ENCODE measurements at regions not wholly inside any gene's neighbourhood (a gene's known extent, or its start where the extent isn't known, plus 50 kb on each side); places are given as distances from the start of the nearest gene placed in this dataset.

GRCh38 chr19:31223740-31224534, 125.3 kb downstream of the TSHZ3 start:
- TF ChIP-seq CTCF (IDR thresholded peaks at IDR 0.05) (no peak), EP300 (IDR thresholded peaks at IDR 0.05) (no peak)

Measured in tibial nerve (tissue), 4 donors.